Stomach (tissue), 4 donors: ENCODE measurements at regions not wholly inside any gene's neighbourhood (a gene's known extent, or its start where the extent isn't known, plus 50 kb on each side); places are given as distances from the start of the nearest gene placed in this dataset.

Source experiments
- POLR2A ChIP-seq, 4 donors: fragments of 450-650 bp; IDR thresholded peaks; one replicate each; pipeline ENCODE4 v1.6.1; 2016; ENCODE audit warnings: antibody characterized with exemption in 4 of 4, control low read depth in 2 of 4, mild to moderate bottlenecking in 1 of 4, moderate library complexity in 1 of 4
- TF ChIP-seq, protein P1 (sequence below), 7 experiments: fragments of 450-650 bp in 4 of 7; fragments of 200-600 bp in 3 of 7; sonication (generic) in 3 of 7; IDR thresholded peaks; one replicate each; pipeline ENCODE4 v1.5.1; 2016 to 2019; ENCODE audit warnings: antibody characterized with exemption in 7 of 7, control low read depth in 2 of 7, mild to moderate bottlenecking in 1 of 7

GRCh38 chr4:177791188-177791587 is 349.0 kb upstream of the AGA start:
- TF ChIP-seq, protein P1, sequence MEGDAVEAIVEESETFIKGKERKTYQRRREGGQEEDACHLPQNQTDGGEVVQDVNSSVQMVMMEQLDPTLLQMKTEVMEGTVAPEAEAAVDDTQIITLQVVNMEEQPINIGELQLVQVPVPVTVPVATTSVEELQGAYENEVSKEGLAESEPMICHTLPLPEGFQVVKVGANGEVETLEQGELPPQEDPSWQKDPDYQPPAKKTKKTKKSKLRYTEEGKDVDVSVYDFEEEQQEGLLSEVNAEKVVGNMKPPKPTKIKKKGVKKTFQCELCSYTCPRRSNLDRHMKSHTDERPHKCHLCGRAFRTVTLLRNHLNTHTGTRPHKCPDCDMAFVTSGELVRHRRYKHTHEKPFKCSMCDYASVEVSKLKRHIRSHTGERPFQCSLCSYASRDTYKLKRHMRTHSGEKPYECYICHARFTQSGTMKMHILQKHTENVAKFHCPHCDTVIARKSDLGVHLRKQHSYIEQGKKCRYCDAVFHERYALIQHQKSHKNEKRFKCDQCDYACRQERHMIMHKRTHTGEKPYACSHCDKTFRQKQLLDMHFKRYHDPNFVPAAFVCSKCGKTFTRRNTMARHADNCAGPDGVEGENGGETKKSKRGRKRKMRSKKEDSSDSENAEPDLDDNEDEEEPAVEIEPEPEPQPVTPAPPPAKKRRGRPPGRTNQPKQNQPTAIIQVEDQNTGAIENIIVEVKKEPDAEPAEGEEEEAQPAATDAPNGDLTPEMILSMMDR (IDR thresholded peaks at IDR 0.05) = no peak
- no peak for TF ChIP-seq POLR2A (IDR thresholded peaks at IDR 0.05)
